Heart left ventricle (tissue), 16 donors: ENCODE measurements at regions not wholly inside any gene's neighbourhood (a gene's known extent, or its start where the extent isn't known, plus 50 kb on each side); places are given as distances from the start of the nearest gene placed in this dataset.

ENCODE experiments used
- ATAC-seq, 4 donors: fragments of 200-7000 bp; cut with Tn5 transposase; one replicate each; pipeline ENCODE4 v1.9.1; 2020 to 2022; ENCODE audit warnings: moderate library complexity in 4 of 4, mild to moderate bottlenecking in 3 of 4, moderate number of reproducible peaks in 1 of 4
- DNase-seq, 5 donors: peaks; one replicate each; pipeline ENCODE4 v3.0.0-alpha.2; 2020
- H3K27ac ChIP-seq, 12 donors: fragments of 200-600 bp; sonication (generic) in 4 of 12; one replicate each; pipeline versions ENCODE4 v1.5.0 to v1.8.0; 2016 to 2022; ENCODE audit warnings: mild to moderate bottlenecking in 2 of 12
- H3K27me3 ChIP-seq, 9 donors: fragments of 200-600 bp; sonication (generic) in 2 of 9; one replicate each; pipeline versions ENCODE4 v1.5.1 to v1.8.0; 2016 to 2022; ENCODE audit warnings: mild to moderate bottlenecking in 3 of 9
- H3K36me3 ChIP-seq, 9 donors: fragments of 200-600 bp; sonication (generic) in 2 of 9; one replicate each; pipeline versions ENCODE4 v1.5.0 to v1.8.0; 2018 to 2022; ENCODE audit warnings: mild to moderate bottlenecking in 2 of 9
- H3K4me1 ChIP-seq, 12 donors: fragments of 200-600 bp; sonication (generic) in 4 of 12; one replicate each; pipeline versions ENCODE4 v1.5.0 to v1.8.0; 2016 to 2022; ENCODE audit warnings: mild to moderate bottlenecking in 3 of 12
- H3K4me3 ChIP-seq, 12 donors: fragments of 200-600 bp; sonication (generic) in 4 of 12; one replicate each; pipeline versions ENCODE4 v1.5.0 to v1.8.0; 2017 to 2022; ENCODE audit warnings: mild to moderate bottlenecking in 9 of 12, moderate library complexity in 4 of 12
- H3K9me3 ChIP-seq, 12 donors: fragments of 200-600 bp; sonication (generic) in 4 of 12; one replicate each; pipeline versions ENCODE4 v1.5.0 to v1.8.0; 2016 to 2022; ENCODE audit warnings: mild to moderate bottlenecking in 1 of 12
- CTCF ChIP-seq, 12 donors: fragments of 200-600 bp; sonication (generic) in 4 of 12; IDR thresholded peaks; one replicate each; pipeline versions ENCODE4 v1.5.0 to v1.8.0; 2018 to 2022; ENCODE audit warnings: antibody characterized with exemption in 12 of 12, mild to moderate bottlenecking in 5 of 12
- POLR2A ChIP-seq, 2 donors: fragments of 450-650 bp; IDR thresholded peaks; one replicate each; pipeline ENCODE4 v1.6.1; 2017; ENCODE audit warnings: antibody characterized with exemption in 2 of 2, mild to moderate bottlenecking in 2 of 2, moderate library complexity in 2 of 2
- WGBS, 4 donors: extraction: QIAGEN DNeasy Blood & Tissue Kit in 2 of 4; methylation state at CpG; one replicate each; pipeline versions ENCODE4 v1.1.5 to v1.1.7; 2013 to 2018; 5-methylcytosine and 5-hydroxymethylcytosine counted together
- intact Hi-C, 10 donors: fragments of 100-400 bp; cut with DNase I; formaldehyde crosslinking; loops; one replicate each; pipeline versions ENCODE4 v1.11.1 to v1.14.2; 2022
- donor health status: ischemic (EF 13 %, LVEDD 7.1; RV severe dilation, severe dysfunction).
- donor health status: healthy with polysubstance abuse.
- donor health status: DM: no; HTN: yes; CAD: no.
- donor health status: DM: no; HTN: no; CAD: no.
- donor health status: ischemic (EF 25% LVEDD 6.9; RV normal size, moderate dysfunction).
- donor health status: ischemic (EF 25% LVEDD 5.7; RV mildly dilated, moderate dysfunction).
- donor health status: healthy.
- donor health status: DM: yes; HTN: yes; CAD: no.
- donor health status: ischemic (EF 35%, LVEDD 5.7; RV mildly dilated, moderate dysfunction).
- donor health status: nonischemic (EF 11% LVEDD 7.7; RV severe dilation, severe dysfunction).
- donor health status: DM: yes; HTN: yes; CAD: no.
- donor health status: PGD.
- donor health status: ischemic (EF 29% LVEDD 5.4; RV normal size, mild dysfunction).
- donor health status: nonischemic (EF 23%, LVEDD 6.1; RV moderate dilation, normal function).

DNA sequence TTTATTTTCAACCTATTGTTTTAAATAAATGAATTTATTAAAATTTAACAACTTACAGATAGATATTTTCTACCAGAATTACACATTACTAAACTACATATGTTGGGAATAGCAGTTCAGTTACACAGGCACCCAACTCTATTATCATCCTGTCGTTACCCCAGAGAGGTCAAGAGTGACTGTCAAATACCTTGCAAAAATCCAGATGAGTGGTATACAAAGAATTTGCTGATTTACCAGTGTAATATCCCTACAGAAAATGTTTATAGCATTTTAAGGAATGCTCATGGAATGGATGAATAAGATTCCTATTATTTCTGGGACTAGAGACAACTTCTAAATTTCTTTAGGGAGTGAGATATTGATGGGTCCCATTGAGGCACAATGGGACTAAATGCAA, 300.7 kb upstream of the RGS18 start:
- no peak for ATAC-seq
- TF ChIP-seq POLR2A (IDR thresholded peaks at IDR 0.05) (no peak), CTCF (IDR thresholded peaks at IDR 0.05) (no peak)
- DNase-seq: no peak
- H3K27me3 ChIP-seq: no peaks in the 10 kb centered on the region
- intact Hi-C loops: no loop called here
- WGBS, 4 donors: 32 to 55% (median 39%) methylated on average over 1 of the region's 1 CpG
- no peak overlapping the region for H3K27ac ChIP-seq
- H3K4me3 ChIP-seq: no peak overlapping the region
- H3K4me1 ChIP-seq: no peaks in the 10 kb centered on the region
- peaks cover 0 to 4% (median 0%) of the 10 kb centered on the region in 12 donors for H3K9me3 ChIP-seq
- H3K36me3 ChIP-seq: no peaks in the 10 kb centered on the region

- Histone ChIP-seq H3K27ac (no peak overlapping the region), H3K4me3 (no peak overlapping the region), H3K9me3 (peaks cover 0 to 16% (median 0%) of the 10 kb centered on the region in 12 donors), H3K4me1 (no peaks in the 10 kb centered on the region), H3K36me3 (no peaks in the 10 kb centered on the region), H3K27me3 (no peaks in the 10 kb centered on the region)
- intact Hi-C loops: no loop called here
- no peak for DNase-seq
- ATAC-seq: no peak
- 74 to 84% (median 80%) methylated on average over 6 of the region's 6 CpGs for WGBS, 4 donors
- no peak for TF ChIP-seq POLR2A (IDR thresholded peaks at IDR 0.05)
Measured at GRCh38 chr1:191865479-191865878, 292.8 kb upstream of the RGS18 start.

DNA sequence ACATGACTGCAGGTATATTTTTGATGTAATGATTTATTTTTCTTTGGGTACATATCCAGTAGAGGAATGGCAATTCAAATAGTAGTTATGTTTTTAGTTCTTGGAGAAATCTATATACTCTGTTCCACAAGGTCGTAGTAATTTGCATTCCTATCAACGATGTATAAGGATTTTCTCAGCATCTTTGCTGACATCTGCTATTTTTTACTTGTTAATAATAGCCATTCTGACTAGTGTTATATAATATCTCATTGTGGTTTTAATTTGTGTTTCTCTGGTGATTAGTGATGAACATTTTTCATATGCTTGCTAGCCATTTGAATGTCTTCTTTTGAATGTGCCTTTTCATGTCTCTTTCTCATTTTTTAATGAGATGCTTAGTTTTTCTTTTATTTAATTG, 292.1 kb upstream of the RGS18 start:
- Histone ChIP-seq H3K9me3 (peaks cover 0 to 16% (median 0%) of the 10 kb centered on the region in 12 donors), H3K27ac (no peak overlapping the region), H3K27me3 (no peaks in the 10 kb centered on the region), H3K4me3 (no peak overlapping the region), H3K36me3 (no peaks in the 10 kb centered on the region), H3K4me1 (no peaks in the 10 kb centered on the region)
- DNase-seq: no peak
- no peak for ATAC-seq
- intact Hi-C loops: no loop called here
- no peak for TF ChIP-seq POLR2A (IDR thresholded peaks at IDR 0.05)
- TF ChIP-seq CTCF (IDR thresholded peaks at IDR 0.05): no peak
- WGBS, 4 donors: 87 to 93% (median 93%) methylated on average over 2 of the region's 2 CpGs

- H3K9me3 ChIP-seq: no peaks in the 10 kb centered on the region
- ATAC-seq (no peak), DNase-seq (no peak)
- no peak overlapping the region for H3K27ac ChIP-seq
- H3K4me1 ChIP-seq: no peaks in the 10 kb centered on the region
- no peaks in the 10 kb centered on the region for H3K27me3 ChIP-seq
- H3K36me3 ChIP-seq: no peaks in the 10 kb centered on the region
- TF ChIP-seq CTCF (IDR thresholded peaks at IDR 0.05) (no peak), POLR2A (IDR thresholded peaks at IDR 0.05) (no peak)
- 72 to 85% (median 81%) methylated on average over 3 of the region's 3 CpGs for WGBS, 4 donors
- no peak overlapping the region for H3K4me3 ChIP-seq
- intact Hi-C loops: no loop called here
Measured at GRCh38 chr1:191869790-191870312, 288.4 kb upstream of the RGS18 start.

- ATAC-seq (no peak), DNase-seq (no peak)
- no peak overlapping the region for H3K27ac ChIP-seq
- no peaks in the 10 kb centered on the region for H3K9me3 ChIP-seq
- no peaks in the 10 kb centered on the region for H3K36me3 ChIP-seq
- no peaks in the 10 kb centered on the region for H3K27me3 ChIP-seq
- no peak overlapping the region for H3K4me3 ChIP-seq
- 76 to 89% (median 82%) methylated on average over 3 of the region's 3 CpGs for WGBS, 4 donors
- TF ChIP-seq POLR2A (IDR thresholded peaks at IDR 0.05) (no peak), CTCF (IDR thresholded peaks at IDR 0.05) (no peak)
- intact Hi-C loops: no loop called here
- no peaks in the 10 kb centered on the region for H3K4me1 ChIP-seq
Measured at GRCh38 chr1:191870490-191870889, 287.8 kb upstream of the RGS18 start.
